COLO668 (cell line): ENCODE measurements at regions not wholly inside any gene's neighbourhood (a gene's known extent, or its start where the extent isn't known, plus 50 kb on each side); places are given as distances from the start of the nearest gene placed in this dataset.
A peak's percentile ranks its signal among the peaks of the same experiment; 100 is the strongest.
"Not testable (repeated sequence)": the region's sequence is repeated elsewhere in the genome, so short reads cannot be mapped to it uniquely, and the experiment has no call there.

Experiments used
- DNase-seq: peaks from one replicate; lab custom pipeline; 2025; ENCODE audit not compliant: unreplicated experiment; lab: John Stamatoyannopoulos, UW

DNA sequence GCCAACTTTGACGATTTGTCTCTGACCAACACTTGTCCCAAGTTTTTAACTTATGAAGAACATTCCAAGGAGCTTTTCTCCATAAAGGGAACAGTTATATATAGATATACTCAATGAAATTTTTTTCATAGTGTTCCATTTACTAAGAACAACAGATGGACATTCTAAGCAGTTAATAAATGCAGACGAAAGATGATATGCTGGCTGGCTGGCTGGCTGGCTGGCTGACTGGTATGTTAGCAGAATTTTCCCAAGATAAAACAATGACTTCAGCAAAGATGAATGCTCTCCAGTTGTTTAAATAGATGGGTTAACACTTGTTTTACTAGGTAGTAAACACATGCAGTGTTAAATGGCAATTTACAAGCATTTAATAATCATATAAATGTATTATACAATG is 62.2 kb downstream of the SPANXN3 start:
- DNase-seq, result peak; percentile 1

DNA sequence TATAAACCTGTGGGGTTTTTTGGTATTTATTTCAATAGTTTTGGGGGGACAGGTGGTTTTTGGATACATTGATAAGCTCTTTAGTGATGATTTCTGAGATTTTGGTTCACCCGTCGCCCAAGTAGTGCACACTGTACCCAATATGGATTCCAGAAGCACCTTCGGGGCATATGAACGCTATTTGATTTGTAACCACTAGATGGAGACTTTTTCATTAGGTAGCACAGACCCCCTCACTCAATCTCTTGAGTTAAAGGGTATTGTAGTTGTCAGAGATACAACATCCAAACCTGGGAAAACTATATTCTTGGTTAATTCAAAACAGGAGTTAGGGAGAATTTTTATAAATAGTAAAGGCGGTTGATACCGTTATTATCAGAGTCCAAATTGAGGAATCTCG is 79.8 kb downstream of the SPANXN3 start:
- DNase-seq, result no peak

DNA sequence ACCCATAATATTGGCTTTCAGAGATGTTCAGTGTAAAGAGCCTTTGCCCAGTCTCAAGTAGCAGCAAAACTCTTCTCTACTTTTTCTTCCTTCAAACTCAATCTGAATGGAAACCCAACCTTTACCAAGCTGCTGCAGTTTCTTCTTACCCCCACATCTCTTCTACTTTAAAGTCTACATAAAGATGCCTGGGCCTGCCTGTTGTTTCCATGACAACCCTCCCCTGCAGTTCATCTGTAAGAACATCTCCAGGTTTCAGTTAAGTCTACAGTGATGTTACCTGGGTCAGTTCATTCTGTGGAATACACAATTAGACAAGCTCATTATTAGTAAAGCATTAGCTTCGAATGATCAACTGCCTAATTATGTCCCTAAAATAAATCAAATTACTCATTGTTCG is 81.4 kb downstream of the SPANXN3 start:
- DNase-seq, result no peak

DNA sequence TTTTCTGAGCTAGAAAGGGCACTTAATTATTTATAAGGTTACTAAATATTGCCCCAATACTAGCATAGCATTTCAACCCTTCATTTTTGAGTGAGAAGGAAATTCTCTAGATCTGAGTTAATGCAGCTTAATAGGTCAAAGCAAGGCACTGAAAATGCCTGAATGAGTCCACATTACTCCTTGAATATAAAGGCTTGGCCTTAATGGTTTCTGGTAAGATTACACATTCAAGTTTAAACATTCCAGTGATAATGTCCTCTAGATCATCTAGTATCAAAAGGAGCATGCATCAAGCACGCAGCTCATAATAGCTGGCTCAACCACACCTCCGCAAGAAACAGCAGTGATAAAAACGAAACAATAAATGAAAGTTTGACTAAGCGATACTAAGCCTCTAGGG is 87.5 kb downstream of the SPANXN3 start:
- no peak for DNase-seq

DNA sequence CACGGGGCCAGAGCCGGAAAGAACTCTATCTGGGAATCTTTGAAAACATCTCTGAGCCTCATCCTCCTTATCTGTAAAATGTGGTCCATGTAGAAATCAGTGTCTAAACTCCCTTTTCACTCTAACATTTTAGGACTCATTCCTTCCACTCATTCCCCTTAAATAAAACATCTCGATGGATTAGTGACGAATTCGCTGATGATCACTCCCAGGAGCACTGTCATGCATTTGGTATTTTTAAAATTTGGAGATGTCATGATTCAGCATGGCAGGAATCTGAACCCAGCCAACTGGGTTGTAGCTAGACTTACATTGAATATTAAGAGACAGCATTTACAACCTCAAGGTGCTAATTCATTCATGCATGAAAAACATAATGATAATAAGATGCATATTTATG is 88.1 kb downstream of the SPANXN3 start:
- DNase-seq, result no peak

DNA sequence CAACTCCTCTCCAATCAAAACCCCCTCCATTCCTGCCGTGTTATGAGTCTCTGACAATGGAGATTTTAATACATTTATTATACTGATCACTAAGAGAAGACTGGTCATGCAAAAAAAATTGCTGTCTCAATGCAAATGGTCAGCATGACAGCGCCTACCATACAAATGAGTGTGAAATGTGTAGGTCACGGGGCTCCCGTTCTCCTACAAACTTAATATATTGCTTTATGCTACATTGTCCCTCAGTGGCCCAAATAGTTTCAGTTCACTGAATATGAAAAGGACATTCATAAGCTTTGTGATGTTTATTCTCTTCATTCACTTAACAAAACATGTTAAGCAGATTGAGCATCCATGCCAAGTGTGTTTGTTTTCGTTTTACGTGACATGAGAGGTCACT is 116.1 kb downstream of the SPANXN3 start:
- no peak for DNase-seq

DNA sequence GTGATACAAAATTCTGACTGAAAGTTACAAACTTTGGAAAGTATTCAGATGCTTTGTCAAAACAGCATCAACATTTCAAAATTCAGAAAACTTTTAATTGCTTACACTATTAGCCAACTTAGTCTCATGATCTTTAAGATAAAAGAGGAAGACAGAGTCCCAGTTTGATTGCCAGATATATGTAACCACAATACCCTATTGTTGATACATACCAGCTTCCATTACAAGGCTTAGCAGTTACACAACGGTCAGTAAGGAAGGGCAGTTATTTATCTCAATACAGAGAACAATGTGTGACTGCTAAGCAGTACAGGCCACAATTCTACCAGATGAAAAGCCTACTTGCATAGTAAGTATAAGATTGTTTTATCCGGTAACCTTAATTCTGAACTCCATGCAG is 138.4 kb downstream of the SPANXN3 start:
- no peak for DNase-seq

DNA sequence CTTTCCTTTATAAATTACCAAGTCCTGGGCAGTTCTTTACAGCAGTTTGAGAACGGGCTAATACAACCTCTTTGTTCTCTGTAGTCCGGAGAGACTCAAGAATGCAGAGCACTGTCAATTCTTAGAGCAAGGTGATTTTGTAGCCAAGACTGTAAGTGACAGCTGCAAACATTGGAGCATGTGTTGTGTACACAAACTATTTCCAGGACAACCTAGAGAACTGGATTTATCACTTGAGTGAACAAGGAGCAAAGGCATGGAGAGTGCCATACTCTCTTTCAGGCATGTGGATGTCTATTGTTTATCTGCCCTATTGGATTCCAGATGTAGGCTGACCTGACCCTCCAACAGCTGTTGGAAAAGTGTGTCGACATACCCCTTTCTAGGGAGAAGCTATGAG is 153.9 kb downstream of the SPANXN3 start:
- no peak for DNase-seq

DNA sequence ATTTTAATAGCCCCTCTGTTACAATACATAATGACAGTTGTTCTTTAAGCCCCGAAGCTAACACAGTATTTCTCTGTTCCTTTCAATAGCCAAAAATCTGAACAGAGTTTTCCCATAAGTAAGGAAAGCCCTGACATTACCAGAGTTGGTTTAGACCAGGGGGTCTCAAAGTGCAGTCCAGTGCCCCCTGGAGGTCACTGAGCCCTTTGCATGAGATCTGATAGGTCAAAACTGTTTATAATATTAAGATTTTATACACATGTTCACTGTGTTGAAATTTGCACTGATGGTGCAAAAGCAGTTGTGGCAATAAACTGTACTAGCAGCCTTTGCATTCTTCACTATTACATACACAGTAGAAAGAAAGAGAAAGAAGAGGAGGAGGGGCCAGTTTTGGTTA is 177.1 kb downstream of the SPANXN3 start:
- DNase-seq, result no peak

DNA sequence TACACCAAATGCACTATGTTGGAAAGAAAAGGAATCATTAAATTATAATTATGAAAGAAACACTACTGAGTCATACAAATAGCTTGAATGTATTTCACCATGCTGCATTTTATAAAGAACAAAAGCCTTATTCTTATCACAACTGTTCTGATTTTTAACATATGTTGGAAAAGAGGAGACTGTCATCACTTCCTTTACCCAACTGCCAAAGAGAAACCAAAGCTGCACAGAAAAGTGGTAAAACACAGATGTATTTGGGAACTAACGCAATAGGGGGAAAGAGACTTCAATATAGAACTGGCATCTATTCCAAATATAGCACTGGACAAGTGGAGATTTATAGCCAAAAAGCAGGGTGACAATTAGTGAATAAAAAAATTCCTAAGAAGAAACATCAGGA is 181.0 kb downstream of the SPANXN3 start:
- no peak for DNase-seq

DNA sequence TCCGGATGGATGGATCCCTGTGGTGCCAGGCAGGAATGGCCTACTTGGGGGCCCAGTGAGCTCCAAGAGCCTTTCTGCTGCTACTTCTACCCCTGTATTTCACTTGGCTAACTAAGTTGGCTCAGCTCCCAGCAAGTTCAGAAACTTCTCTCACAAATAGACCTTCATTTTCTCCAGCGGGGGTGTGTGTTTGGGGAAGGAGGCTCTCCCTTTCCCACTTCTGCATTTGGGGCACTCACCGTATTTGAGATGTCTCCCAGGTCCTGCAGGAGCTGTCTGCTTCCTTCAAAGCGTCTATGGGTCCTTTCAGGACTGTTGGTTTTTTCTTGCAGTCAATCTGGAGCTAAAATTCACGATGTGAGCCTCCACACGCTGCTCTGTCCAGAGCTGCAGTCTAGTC is 197.7 kb downstream of the SPANXN3 start:
- DNase-seq, result no peak

DNA sequence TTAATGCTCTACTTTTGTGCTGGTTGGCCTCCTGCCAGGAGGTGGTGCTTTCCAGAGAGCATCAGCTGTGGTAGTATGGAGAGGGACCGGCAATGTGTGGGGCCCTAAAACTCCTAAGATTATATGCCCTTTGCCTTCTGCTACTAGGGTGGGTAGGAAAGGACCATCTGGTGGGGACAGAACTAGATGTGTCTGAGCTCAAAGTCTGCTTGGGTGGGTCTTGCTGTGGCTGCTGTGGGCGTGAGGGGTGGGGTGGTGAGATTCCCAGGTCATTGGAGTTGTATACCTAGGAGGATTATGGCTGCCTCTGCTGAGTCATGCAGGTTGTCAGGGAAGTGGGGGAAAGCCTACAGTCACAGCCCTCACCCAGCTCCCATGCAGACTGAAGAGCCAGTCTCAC is 198.4 kb downstream of the SPANXN3 start:
- DNase-seq, result peak; percentile 29

DNA sequence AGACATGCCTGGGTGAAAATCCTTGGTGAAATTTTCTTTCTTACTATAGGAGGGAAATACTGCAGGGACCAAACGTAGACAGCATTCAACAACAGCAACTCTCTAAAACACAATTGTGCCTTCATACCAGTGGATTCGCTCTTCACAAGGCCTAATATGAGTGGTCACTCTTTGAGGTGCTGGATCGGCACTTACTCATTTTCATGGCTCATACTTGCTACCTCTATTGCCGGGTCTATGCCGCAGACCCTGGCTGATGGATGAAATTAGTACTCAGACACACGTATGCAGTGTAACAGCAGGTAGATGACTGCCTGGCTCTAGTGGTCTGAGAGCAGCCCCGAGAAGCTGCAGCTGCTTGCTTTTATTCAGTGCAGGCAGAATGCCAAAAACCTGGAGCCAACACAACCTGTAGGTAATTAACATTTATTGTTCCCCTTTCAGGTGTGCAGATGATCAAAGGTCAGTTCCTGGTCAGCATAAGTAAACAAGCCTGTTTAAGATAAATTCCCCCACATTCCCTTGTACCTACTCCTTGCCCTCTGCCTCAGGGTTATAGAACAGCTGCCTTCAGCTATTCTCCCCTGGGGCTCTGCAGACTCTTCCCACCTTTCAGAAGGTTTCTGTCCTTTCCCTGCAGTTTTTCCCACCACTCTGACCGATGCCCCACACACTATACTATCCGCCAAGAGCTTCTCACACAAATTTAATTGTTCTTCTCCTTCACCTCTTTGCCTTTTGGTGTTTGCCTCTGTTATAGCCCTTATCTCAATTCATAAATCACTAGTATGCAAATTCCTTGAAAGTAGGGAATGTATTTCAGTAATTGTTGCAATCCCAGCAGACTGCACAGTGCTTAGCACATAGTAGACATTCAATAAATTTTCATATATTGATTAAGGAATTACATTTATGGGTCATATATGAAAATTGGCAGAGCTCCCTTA is 210.0 kb downstream of the SPANXN3 start:
- peak; percentile 69 for DNase-seq

DNA sequence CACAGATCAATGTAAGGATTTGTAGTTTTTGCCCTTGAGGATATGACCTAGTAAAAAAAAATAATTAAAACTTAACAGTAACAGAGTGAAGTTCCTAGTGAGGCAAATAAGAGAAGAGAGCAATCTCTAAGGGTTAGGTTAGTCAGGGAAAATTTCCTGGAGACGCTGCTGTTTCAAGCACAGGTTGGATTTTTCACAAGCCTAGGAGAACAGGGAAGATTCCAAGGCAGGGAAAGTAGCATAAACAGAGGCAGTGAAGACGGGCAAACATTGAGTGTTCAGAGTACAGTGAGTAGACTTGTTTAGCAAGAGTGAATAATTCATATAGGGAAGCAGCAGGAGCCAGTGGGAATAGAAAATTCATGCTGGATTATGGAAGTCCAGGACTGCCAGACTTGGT is 212.8 kb downstream of the SPANXN3 start:
- no peak for DNase-seq

DNA sequence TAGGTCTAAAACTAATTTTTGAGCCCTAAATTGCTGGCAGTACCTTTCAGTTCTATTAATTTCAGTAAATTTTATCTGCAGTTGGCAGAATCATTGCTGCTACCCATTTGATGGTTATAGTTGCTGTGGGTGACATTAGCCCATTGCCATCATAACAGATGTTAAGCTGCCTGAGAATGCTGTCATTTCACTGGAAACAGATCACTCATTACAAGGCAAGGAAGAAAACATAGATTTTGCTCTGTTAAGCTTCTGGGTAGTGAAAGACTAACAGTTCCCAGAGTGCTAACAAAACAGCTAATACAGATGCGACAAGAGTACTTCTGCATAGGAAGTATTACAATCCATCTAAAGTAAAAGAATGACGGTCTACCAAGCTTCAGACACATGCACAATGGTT is 213.2 kb downstream of the SPANXN3 start:
- DNase-seq, result no peak

DNA sequence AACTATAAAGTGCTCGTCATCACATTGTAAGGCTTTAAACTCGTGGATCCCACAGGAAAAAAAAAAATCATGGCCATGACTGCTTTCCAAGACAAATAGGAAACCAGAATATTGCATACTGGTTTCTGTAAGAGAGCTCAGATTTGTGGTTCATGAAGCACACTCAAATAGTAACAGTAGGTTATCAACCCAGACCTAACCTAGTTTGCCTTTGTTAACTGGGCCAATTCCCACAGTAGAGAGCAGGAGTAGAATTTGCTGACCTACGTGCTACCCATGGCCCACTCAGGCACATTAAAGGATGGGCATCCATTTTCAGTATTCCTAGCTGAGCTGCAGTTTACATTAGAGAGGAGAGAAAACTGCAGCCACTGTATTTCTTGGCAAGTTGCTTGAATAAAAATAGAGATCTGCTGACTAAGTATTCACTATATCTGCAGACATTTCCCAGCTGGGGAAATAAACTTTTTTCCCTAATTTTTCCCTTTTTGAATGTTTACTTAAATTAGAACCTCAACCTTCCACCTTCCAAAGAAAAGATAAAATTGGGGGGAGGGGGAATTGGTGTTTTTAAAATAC is 218.5 kb downstream of the SPANXN3 start:
- no peak for DNase-seq

DNA sequence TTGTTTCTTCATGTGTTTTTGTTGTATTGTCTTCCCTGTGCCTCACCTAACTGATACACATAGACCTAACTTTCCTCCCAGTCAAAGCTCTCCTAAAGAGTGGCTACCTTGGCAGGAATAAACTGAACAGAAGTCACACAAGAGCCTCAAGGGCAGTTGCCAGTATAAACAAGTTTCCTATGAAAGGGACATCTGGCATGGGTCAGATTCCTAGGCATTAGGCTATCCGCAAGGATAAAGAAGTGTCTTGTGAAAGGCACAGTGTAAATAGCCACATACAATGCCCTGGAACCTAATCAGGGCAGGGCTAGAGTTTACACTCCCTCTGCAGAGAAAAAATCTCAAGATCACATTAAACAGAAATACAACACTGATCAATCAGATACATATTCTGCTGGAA is 220.8 kb downstream of the SPANXN3 start:
- peak; percentile 43 for DNase-seq

DNA sequence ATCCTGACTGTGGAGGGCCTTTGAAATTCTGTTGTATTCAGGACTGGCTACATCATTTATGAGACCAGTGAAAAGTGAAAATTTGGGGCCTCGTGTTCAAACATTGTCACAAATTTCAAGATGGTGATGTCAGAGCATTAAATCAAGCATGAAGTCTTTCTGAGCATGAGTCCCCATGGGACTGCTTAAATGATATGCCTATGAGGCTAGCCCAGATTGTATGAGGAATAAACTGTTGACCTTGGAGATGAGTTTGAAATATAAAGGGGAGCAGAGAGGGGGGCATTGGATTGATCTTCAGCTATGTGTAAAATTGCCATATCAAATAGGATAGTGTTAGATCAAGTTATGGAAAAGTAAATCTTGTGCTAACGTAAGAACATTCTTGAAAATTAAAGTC is 230.0 kb downstream of the SPANXN3 start:
- no peak for DNase-seq

DNA sequence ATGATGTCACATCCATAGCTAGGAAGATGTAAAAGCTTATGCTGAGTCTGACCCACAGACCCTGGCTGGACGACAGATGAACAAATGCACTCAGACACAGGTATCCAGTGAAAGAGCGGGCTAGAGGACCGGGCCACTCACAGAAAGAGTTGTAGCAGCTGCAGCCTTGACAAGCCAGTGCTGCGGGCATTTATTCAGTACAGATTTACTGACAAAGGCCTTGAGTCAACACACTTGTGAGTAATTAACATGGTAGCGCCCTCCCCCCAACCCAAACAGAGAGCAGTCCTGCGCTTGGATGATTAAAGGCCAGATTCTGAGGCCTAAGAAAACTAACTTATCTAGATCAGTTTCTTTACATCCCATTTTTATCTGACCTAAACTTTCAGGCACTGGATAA is 244.6 kb downstream of the SPANXN4 start:
- DNase-seq, result no peak

DNA sequence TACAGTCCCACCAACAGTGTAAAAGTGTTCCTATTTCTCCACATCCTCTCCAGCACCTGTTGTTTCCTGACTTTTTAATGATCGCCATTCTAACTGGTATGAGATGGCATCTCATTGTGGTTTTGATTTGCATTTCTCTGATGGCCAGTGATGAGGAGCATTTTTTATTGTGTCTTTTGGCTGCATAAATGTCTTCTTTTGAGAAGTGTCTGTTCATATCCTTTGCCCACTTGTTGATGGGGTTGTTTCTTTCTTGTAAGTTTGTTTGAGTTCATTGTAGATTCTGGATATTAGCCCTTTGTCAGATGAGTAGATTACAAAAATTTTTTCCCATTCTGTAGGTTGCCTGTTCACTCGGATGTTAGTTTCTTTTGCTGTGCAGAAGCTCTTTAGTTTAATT is 218.9 kb downstream of the SPANXN4 start:
- not testable (repeated sequence) for DNase-seq

DNA sequence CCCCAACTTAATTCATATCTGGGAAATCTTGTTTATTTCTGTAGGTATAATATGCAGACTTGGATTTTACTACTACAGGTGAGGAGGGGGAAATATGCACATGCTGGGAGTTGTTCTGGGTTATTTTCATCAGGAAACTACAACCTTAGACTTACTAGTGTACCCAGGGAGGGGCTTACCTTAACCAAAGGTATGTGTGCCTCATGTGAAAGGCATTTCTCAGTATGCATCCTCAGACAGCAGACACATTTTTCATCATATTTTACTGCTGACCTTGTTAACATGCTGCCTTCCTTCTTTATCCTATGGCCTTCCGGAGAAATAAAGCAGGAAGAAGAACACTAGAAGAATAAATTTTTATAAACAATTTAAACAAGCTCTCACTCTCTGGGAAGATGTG is 214.9 kb downstream of the SPANXN4 start:
- no peak for DNase-seq

DNA sequence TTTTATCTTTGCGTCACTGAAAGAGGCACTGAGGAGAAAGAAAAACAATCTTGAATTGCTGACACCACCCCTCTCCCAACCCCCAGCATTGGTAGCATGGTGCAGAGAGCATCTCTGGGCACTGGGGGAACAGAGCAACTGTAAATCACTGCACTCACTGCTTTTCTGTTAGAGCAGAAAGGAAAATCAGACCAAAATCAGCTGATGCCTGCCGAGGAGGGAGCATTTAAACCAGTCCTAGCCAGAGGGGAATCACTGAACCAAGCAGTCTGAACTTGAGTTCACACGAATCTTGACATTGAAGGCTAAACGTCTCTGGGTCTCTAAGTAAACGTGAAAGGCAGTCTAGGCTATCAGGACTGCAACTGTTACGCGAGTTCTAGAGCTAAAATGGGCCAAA is 205.8 kb downstream of the SPANXN4 start:
- no peak for DNase-seq

DNA sequence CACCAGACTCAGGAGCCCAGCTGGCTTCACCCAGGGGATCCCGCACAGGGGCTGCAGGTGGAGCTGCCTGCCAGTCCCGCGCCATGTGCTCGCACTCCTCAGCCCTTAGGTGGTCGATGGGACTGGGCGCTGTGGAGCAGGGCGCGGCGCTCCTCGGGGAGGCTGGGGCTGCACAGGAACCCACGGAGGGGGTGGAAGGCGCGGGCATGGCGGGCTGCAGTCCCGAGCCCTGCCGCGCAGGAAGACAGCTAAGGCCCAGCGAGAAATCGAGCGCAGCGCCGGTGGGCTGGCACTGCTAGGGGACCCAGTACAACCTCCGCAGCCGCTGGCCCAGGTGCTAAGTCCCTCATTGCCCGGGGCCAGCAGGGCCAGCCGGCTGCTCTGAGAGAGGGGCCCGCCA is 202.9 kb downstream of the SPANXN4 start:
- DNase-seq, result not testable (repeated sequence)
